ENCODE measurements at regions not wholly inside any gene's neighbourhood (a gene's known extent, or its start where the extent isn't known, plus 50 kb on each side); places are given as distances from the start of the nearest gene placed in this dataset.

- H3K36me3 ChIP-seq, result no peaks in the 10 kb centered on the region
- peaks cover 4 to 9% of the 10 kb centered on the region in 2 donors for H3K4me1 ChIP-seq
- in situ Hi-C loops (cut with MboI; ENCODE audit: low sequenced_read_pairs in 4 of 4) (no loop called here), intact Hi-C loops (cut with DNase I; ENCODE audit: low total_unique reads) (loop anchor here (5.0 kb wide), 1 partner anchor 352 kb away; no protein-coding TSS in a partner anchor)
- H3K4me3 ChIP-seq, result no peak overlapping the region
- DNase-seq (no peak), ATAC-seq (no peak)
- no peaks in the 10 kb centered on the region for H3K27me3 ChIP-seq
- no peaks in the 10 kb centered on the region for H3K9me3 ChIP-seq
- peak overlapping the region in 1 of 4 donors; percentile 76 for H3K27ac ChIP-seq
- TF ChIP-seq CTCF (IDR thresholded peaks at IDR 0.05 in 4 of 5, conservative IDR thresholded peaks at IDR 0.05 in 1 of 5) (no peak), POLR2A (IDR thresholded peaks at IDR 0.05) (no peak)
Observed at GRCh38 chr3:16740515-16740914, 135.3 kb upstream of the DAZL start.

- H3K27ac ChIP-seq, result peak overlapping the region; percentile 64 to 85 (median 78)
- in situ Hi-C loops (cut with MboI; ENCODE audit: low sequenced_read_pairs in 4 of 4) (no loop called here), intact Hi-C loops (cut with DNase I; ENCODE audit: low total_unique reads) (loop anchor here (5.0 kb wide), 1 partner anchor 351 kb away; no protein-coding TSS in a partner anchor)
- TF ChIP-seq CTCF (IDR thresholded peaks at IDR 0.05 in 4 of 5, conservative IDR thresholded peaks at IDR 0.05 in 1 of 5) (no peak), POLR2A (IDR thresholded peaks at IDR 0.05) (no peak)
- DNase-seq, result peak; percentile 19 to 34
- peak in 1 of 2 donors; percentile 45 for ATAC-seq
- no peak overlapping the region for H3K4me3 ChIP-seq
- H3K9me3 ChIP-seq, result no peaks in the 10 kb centered on the region
- peaks cover 4 to 9% of the 10 kb centered on the region in 2 donors for H3K4me1 ChIP-seq
- H3K36me3 ChIP-seq, result no peaks in the 10 kb centered on the region
- H3K27me3 ChIP-seq, result no peaks in the 10 kb centered on the region
Observed at GRCh38 chr3:16741103-16741758, 136.0 kb upstream of the DAZL start.

GRCh38 chr3:16741890-16742289 lies 136.7 kb upstream of the DAZL start:
- Histone ChIP-seq H3K9me3 (no peaks in the 10 kb centered on the region), H3K4me1 (peaks cover 4 to 9% of the 10 kb centered on the region in 2 donors), H3K4me3 (no peak overlapping the region), H3K27me3 (no peaks in the 10 kb centered on the region), H3K27ac (peak overlapping the region; percentile 64 to 85 (median 78)), H3K36me3 (no peaks in the 10 kb centered on the region)
- TF ChIP-seq CTCF (IDR thresholded peaks at IDR 0.05 in 4 of 5, conservative IDR thresholded peaks at IDR 0.05 in 1 of 5), result peak in 1 of 5 experiments; percentile 13
- peak in 1 of 2 donors; percentile 25 for TF ChIP-seq POLR2A (IDR thresholded peaks at IDR 0.05)
- intact Hi-C loops (cut with DNase I; ENCODE audit: low total_unique reads) (loop anchor here (5.0 kb wide), 1 partner anchor 350 kb away; no protein-coding TSS in a partner anchor), in situ Hi-C loops (cut with MboI; ENCODE audit: low sequenced_read_pairs in 4 of 4) (no loop called here)
- DNase-seq, result peak; percentile 80 to 82
- peak; percentile 99 to 100 for ATAC-seq

- Histone ChIP-seq H3K4me1 (peaks cover 4 to 9% of the 10 kb centered on the region in 2 donors), H3K27me3 (no peaks in the 10 kb centered on the region), H3K36me3 (no peaks in the 10 kb centered on the region), H3K9me3 (no peaks in the 10 kb centered on the region), H3K27ac (peak overlapping the region in 2 of 4 donors; percentile 79 to 85), H3K4me3 (no peak overlapping the region)
- TF ChIP-seq POLR2A (IDR thresholded peaks at IDR 0.05) (no peak), CTCF (IDR thresholded peaks at IDR 0.05 in 4 of 5, conservative IDR thresholded peaks at IDR 0.05 in 1 of 5) (no peak)
- intact Hi-C loops (cut with DNase I; ENCODE audit: low total_unique reads) (loop anchor here (5.0 kb wide), 1 partner anchor 349 kb away; no protein-coding TSS in a partner anchor), in situ Hi-C loops (cut with MboI; ENCODE audit: low sequenced_read_pairs in 4 of 4) (no loop called here)
- ATAC-seq (no peak), DNase-seq (no peak)
Observed at GRCh38 chr3:16743276-16743675, 138.1 kb upstream of the DAZL start.
